HG02973 (cell line): ENCODE measurements at regions not wholly inside any gene's neighbourhood (a gene's known extent, or its start where the extent isn't known, plus 50 kb on each side); places are given as distances from the start of the nearest gene placed in this dataset.
"Not testable (repeated sequence)": the region's sequence is repeated elsewhere in the genome, so short reads cannot be mapped to it uniquely, and the experiment has no call there.

Experiments used
- ATAC-seq: cut with Tn5 transposase; IDR thresholded peaks from one replicate; pipeline ENCODE4 v1.9.1; 2021; ENCODE audit warnings: moderate library complexity; ENCODE audit not compliant: unreplicated experiment

DNA sequence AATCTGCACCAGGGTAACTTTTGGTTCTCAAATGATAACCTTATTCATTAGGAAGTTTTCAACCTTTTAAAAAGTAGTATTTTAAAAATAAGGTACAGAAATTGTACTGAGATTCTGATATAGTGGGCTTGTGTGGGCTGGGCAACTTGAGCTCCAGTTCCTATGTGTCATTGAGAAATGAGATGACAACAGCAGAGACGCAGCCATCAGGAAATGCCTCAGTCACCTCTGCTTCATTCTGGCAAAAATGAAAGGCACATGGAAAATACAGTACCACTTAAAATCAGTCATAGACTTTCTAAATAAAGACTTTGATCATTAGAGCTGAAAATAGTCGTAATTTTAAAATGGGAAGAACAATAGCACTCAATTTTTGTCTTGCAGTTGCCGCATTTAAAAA lies 480.2 kb downstream of the PLK2 start:
- no peak for ATAC-seq

DNA sequence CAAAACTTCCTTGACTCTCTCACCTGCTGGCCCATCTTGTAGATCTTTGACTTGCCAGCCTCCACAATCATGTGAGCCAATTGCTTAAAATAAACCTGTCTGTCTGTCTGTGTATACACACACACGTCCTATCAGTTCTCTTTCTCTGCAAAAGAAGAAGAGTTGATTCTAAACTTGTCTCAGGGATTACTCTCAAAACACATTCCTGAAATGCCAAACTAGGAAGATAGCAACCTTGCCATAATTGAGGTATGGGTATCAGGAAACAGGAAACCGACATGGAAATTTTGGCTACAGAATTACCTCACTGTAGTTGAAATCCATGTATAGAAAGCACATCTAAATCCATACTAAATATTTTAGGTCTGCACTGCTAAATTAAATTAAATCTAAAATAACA lies 483.4 kb downstream of the PLK2 start:
- ATAC-seq, result no peak

DNA sequence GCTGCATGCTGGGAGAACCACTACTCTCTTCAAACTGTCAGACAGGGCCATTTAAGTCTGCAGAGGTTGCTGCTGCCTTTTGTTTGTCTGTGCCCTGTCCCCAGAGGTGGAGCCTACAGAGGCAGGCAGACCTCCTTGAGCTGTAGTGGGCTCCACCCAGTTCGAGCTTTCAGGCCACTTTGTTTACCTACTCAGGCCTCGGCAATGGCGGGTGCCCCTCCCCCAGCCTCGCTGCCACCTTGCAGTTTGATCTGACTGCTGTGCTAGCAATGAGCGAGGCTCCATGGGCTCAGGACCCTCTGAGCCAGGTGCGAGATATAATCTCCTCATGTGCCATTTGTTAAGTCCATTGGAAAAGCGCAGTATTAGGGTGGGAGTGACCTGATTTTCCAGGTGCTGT lies 487.8 kb downstream of the PLK2 start:
- not testable (repeated sequence) for ATAC-seq

DNA sequence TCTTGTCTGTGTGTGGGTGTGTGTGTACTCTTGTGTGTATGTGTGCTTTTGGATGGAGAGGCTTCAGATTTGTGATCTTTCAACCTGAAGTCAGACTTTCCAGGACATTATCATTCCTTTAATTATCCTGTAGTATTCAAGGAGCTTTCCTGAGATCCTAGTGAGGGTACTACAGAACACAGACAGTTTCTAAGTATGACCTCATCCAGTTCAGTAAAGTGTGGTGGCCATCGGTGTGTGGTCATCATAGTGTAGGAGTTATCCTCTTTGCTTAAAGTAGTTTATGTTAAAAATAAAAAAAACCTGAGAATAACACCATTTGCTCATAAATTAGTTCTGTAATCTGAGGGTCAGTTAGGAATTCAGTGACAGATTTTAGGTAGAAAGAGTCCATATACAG lies 478.0 kb upstream of the ACTBL2 start:
- no peak for ATAC-seq

DNA sequence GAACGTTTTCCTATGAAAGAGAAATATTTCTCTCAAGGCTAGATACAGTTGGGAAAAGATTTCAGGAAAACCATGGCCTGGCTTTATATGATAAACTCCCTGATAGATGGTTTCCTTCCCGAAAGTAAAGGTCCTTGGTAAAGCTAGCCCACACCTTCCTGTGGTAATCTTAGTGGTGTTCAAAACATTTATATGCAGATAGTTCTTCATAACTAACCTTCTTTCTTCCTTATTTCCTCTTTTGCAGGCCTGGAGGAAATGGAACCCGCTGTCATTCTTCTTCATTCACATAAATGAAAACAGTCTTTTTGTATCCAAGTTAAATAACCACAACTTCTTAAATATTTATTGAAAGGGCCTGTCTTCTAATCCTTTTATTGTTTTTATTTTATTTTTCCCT lies 474.0 kb upstream of the ACTBL2 start:
- ATAC-seq, result no peak

DNA sequence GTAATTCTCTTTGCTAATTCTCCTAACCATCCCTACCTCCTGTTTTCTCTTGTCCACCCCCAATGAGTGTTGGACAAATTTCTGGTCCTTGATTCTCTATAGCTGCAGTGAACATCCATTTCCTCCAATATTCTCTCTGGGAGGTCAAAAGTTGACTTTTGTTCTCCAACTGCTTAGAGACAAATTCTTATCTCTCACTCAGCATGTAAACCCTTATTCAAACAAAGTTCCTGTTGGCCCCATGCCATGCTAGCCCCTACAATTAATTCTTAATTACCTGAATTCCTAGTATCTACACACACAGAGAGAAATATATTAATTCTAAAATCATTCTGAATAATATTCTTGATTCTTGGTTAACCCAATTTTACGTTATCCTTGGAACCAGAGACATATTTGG lies 472.9 kb upstream of the ACTBL2 start:
- ATAC-seq, result no peak

DNA sequence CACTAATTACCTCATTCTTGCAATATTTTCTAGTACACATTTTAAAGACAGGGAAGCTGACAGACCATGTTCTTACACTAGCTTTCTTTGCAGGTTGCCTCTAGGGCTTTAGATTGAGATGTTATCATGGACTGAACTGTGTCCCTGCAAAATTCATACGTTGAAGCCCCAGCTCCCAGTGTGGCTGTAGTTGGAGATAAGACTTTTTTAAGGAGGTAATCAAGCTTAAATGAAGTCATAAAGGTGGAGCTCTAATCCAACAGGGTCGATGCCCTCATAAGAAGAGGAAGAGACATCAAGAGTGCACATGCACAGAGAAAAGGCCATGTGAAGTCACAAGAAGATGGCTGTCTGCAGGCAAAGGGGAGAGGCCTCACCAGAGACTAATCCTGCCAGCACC lies 471.2 kb upstream of the ACTBL2 start:
- no peak for ATAC-seq

DNA sequence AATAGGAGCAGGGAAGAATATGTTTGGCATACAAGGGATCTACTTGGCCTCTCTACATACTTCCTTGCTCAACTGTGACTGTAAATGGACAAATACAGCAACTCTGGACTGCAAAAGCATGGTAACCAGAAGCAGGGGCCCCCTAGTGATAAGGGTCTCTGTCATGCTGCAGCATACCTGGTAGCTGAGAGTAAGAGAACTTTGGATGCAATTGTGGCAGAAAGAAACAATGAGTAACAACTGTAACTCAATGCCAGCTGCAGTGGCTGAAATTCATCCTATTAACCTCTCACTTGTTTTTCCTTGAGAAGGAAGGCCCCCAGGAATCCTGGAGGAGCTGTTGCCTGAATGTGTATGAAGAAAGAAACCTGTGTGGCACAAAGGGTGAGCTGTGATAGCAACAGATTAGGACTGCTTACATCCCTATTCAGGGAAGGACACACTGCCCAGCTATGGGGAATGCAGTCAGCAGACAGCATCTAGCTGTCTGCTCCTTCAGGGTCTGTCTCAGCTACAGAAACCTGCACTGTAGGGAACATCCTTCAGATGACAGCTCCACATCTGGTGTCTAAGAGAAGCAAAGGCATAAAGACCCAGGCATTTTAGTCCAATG lies 468.1 kb upstream of the ACTBL2 start:
- no peak for ATAC-seq

DNA sequence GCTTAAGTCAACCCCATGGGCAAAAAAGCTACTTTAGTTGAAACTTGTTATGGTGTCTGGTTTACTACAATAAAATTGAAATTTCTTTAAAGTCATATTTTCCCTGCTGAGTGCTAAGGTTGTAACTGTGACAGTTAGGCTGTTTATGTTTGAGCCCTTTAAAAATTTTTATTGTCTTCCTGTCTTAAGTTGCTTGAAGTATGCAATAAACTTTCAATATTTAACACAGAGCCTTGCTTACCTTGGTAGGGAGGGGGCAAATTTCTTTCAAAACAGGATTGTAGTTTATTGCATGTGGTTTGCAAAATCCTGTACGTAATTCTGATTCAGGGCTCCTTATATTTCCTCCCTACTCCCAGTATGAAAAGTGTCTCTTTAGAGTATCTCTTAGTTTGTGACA lies 465.5 kb upstream of the ACTBL2 start:
- ATAC-seq, result no peak

DNA sequence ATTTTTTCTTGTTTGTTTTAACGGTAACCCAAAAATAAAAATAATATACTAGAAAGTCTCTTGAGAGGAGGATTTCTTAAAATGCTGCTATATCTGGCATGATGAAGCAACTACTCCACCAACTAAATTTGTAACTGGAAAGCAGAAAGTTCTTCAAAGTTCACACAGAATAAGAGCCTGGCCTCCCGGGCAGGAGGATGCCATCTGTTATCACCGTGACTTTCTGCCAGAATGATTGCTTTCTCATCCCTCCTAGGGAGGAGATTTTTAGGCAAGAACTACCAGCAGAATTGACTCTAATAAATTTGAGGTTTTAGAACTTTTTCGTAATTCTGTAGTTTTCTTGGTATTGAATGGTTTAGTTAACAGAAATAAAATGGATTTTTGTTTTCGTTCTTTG lies 464.6 kb upstream of the ACTBL2 start:
- ATAC-seq, result no peak

DNA sequence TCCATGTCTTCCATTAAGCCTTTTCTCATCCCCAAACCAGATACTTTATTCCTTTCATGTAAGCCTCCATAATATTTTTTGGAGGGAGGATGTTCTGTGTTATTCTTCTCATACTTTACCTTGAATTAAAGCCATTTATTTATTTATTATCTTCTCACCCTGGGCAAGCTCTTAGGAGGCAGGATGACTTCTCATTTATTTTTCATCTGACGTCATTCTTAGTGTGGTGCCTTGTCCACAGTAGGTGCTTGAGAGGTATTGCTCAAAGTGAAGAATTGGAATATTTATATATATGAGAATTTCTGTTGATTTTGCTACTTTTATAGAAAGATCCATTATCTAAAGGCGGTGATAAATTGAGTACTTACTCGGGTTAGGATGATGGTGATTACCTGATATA lies 458.3 kb upstream of the ACTBL2 start:
- ATAC-seq, result no peak

DNA sequence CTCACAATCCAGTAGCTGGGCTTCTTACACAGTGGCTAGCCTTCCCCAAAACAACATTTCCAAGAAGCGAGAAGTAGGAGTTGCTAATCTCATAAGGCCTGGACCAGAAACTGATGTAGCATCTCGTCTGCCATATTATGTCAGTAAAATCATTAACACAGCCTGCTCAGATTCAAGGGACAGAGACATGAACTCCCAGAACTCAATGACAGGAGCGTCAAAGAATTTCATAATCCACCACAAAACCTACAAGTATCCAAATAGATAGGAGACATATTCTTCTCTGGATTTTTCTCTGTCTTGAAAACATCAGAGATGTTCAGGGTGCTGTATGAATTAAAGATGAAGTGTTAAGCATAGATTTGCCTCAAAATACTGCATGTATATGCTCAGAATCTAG lies 457.6 kb upstream of the ACTBL2 start:
- no peak for ATAC-seq

DNA sequence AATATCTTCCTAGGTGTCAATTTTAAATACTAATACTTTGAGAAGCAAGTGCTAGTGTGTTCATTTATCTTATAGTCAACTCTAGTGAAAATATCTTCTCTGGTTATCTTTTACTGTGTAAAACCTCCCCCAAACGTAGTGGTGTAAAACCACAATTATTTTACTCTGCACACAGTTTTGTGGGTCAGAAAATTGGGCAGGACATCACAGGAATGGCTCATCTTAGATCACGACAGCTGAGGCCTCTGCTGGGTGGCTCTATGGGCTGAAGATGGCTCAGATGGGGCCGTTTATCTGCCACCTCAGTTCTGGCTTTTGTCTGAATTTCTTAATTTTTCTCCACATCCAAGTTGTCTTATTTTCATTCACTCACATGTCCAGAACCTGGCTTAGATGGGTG lies 457.2 kb upstream of the ACTBL2 start:
- ATAC-seq, result no peak

DNA sequence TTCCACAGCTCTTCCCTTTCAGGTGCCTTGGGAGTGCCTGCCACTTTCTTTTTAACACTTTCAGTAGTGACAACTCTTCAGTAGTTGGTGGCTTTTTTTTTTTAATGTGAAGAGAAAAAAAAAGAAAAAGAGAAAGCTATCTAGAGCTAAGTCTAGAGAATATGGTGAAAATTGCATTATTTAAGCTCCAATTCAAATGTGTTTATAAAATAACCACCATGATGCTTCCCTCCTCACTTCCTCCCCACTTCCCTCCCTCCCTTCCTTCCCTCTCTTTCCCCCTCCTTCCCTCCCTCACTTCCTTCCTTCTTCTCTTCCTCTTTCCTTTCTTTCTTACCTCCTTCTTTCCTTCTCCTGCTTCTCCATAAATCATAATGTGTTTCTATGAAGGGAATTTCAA lies 456.7 kb upstream of the ACTBL2 start:
- no peak for ATAC-seq

DNA sequence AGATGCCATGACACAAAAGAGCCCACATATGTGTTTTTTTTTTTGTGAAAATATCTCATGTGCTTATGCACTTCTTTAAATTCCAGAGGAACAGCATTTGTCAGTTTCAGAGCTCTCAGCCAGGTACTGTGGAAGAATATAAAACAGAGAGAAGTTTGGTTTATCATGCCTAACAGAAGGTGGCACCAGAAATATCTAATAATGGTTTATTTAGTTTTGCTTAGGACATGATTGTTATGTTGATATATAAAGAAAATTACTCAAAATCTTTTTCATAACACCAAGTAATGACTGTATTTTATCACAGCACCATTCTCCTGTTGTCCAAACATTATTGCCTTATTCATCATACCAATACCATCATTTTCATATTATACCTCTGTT lies 455.6 kb upstream of the ACTBL2 start:
- ATAC-seq, result no peak

DNA sequence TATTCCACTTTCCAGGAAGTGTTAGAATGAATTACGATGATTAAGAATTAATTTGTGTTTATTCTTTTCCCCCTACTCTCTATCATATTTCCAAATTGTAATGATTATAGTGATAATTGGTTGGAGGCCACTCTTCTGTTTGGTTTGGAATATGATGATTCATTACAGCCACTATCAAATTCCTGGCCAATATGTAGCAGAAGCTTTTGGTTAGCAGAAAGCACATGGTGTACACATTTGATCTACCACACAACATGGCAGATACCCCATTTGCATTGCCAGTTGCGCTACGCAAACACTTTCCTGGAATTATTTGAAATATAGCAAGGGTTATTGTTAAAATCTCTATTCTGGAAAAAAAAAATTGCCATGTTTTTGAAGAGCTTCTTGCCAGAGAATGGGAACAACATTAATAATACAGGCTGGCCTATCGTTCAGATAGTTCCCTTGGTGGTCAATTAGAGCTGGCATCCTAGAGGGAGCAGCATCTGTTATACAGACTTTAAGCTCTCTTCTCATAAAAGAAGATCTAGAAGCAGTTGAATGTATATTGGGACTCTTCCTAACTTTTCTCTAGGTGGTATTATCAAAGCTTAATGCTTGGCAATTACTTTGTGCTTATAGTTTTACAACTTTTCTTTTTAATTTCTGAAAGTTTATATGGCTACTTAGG lies 455.0 kb upstream of the ACTBL2 start:
- no peak for ATAC-seq

DNA sequence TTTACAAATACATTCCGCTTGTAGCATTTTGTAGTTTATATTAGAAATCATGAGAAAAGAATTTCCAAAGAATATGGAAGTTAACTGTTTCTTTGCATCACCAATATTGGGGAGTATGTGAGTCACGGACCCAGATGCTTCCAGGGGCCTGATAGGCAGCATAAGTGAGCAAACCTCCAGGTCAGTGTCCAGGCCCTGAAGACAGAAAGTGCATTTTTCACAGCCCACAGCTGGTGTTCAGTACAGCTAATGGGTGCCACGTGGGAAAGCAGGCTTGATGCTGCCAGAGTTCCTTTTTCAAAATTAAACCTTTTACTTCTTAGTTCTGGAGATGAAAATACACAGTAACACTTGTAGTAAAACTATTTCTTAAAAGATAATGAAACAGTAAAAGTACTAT lies 454.4 kb upstream of the ACTBL2 start:
- no peak for ATAC-seq

DNA sequence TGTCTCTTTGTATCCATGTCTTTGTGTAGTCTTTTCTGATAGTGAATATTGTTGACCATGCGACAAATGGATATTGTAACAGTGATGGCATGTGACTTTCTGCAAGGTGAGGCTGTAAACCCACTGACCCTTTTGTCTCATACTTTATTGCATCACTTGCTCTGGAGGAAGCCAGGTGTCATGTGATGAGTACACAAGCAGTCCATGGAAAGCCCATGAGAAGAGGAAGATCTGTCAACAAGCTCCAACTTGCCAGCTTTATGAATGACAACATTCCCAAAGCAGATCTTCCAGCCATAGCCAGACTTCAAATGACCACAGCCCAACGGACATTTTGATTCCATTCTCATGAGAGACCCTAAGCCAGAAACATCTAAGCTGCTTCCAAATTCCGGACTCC lies 450.1 kb upstream of the ACTBL2 start:
- ATAC-seq, result no peak

DNA sequence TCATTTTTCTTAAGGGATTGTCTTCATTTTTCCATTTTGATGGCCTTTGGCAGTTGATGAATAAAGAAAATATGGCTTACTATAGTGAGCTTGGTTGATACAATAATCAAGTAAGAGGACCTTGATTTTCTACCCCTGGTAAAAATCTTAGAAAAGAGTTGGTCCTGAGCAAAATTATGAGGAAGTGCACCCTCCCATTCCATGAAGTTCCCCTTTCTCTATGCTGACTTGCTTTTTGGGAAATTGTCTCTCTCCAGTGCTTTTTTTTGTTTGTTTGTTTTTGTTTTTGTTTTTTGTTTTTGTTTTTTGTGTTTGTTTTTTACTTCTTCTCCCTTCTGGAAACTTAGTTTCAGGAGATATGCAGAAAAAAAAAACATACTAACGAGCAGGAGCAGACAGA lies 449.2 kb upstream of the ACTBL2 start:
- ATAC-seq, result no peak

DNA sequence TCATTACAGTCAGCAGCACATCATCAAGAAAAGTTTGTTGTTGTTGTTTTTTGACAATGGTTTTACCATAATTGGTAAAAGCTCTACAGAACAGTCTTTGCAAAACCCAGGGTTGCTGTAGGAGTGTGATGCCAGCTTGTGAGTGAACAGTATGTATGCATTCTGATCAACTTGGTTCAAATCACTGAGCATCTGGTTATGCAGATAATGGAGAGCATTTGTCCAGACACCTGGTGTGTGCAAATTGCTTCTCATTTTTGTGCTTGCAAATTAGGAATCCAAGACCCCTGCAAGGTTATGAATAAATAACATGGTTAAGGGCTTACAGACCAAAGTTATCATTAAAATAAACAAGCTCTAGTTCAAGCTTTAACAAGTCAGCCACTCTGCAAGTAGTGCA lies 448.7 kb upstream of the ACTBL2 start:
- ATAC-seq, result no peak

DNA sequence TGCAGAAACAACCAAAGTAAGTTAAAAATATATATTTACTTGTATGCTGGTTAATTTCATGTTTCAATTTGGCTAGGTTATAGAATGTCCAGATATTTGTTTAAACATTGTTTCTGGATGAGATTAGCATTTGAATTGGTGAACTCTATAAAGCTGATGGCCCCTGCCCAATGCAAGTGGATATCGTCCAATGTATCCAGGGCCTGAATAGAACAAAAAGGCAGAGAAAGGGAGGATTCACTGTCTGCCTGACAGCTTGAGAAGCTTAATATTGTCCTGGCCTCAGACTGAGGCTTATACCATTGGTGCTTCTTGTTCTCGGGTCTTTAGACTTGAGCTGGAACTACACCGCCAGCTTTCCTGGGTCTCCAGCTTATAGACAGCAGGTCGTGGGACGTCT lies 446.7 kb upstream of the ACTBL2 start:
- no peak for ATAC-seq

DNA sequence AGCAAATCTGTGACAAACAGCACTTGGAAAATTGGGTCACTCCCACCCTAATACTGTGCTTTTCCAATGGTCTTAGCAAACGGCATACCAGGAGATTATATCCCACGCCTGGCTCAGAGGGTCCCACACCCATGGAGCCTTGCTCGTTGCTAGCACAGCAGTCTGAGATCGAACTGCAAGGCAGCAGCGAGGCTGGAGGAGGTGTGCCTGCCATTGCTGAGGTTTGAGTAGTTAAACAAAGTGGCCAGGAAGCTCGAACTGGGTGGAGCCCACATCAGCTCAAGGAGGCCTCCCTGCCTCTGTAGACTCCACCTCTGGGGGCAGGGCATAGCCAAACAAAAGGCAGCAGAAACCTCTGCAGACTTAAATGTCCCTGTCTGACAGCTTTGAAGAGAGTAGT lies 440.5 kb upstream of the ACTBL2 start:
- ATAC-seq, result not testable (repeated sequence)

DNA sequence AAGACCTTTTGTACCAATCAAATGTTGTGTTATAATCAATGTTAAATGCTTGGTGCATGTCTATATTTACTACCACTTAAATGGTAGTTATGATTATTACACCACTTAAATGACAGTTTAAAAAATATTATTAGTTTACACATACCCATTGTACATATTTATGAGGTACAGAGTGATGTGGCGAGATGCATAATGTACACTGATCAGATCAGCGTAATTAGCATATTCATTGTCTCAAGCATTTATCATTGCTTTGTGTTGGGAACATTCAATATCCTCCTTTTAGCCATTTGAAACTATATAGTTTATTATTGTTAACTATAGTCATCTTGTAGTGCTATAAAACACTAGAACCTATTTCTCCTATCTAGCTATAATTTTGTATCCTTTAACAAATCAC lies 434.4 kb upstream of the ACTBL2 start:
- no peak for ATAC-seq
